SK-N-SH (cell line): ENCODE measurements at regions not wholly inside any gene's neighbourhood (a gene's known extent, or its start where the extent isn't known, plus 50 kb on each side); places are given as distances from the start of the nearest gene placed in this dataset.

Experiments used
- CTCF ChIA-PET: fragments of 300-600, 350-600 bp; formaldehyde crosslinking; extraction: SDS; loops from one replicate; lab custom pipeline; 2021; lab: Yijun Ruan, JAX
- POLR2A ChIA-PET: fragments of 350-600 bp; sonication (Branson Sonifier 250); formaldehyde crosslinking; extraction: SDS; loops from one replicate; lab custom pipeline; 2020; ENCODE audit warnings: antibody characterized with exemption, inconsistent platforms; lab: Yijun Ruan, JAX
- DNase-seq: peaks from one replicate; pipeline ENCODE4 v3.0.0; 2012
- H2AFZ ChIP-seq: fragments of 200-600 bp; sonication (generic); 2 replicates; pipeline ENCODE4 v1.8.1; 2016; ENCODE audit warnings: antibody characterized with exemption, mild to moderate bottlenecking, low read depth
- H3F3A ChIP-seq: fragments of 200-600 bp; sonication (generic); replicated peaks from 2 replicates; pipeline ENCODE3; 2016; ENCODE audit warnings: antibody characterized with exemption, mild to moderate bottlenecking; ENCODE audit not compliant: insufficient read depth
- H3K27ac ChIP-seq, 2 experiments: fragments of 200-500 bp in 1 of 2; fragments of 200-600 bp in 1 of 2; sonication (Bioruptor generic) in 1 of 2; sonication (generic), shearing (Covaris generic) in 1 of 2; 2 replicates each; pipeline versions ENCODE4 v1.5.1 to v1.6.1; 2014 to 2016; ENCODE audit warnings: low read depth in 2 of 2, inconsistent platforms in 1 of 2, low read length in 1 of 2, mild to moderate bottlenecking in 1 of 2, mixed read lengths in 1 of 2
- H3K27me3 ChIP-seq: fragments of 200-600 bp; sonication (generic), shearing (Covaris generic); 2 replicates; pipeline ENCODE4 v1.6.1; 2016; ENCODE audit warnings: mixed run types; ENCODE audit not compliant: insufficient read depth
- H3K36me3 ChIP-seq, 2 experiments: fragments of 200-500 bp in 1 of 2; fragments of 200-600 bp in 1 of 2; sonication (Bioruptor generic) in 1 of 2; sonication (generic) in 1 of 2; replicated peaks in 1 of 2; 2 replicates each; pipeline versions ENCODE3 to v1.5.1; 2014 to 2016; ENCODE audit warnings: low read length in 1 of 2, mild to moderate bottlenecking in 1 of 2; ENCODE audit not compliant: insufficient read depth in 2 of 2, control insufficient read depth in 1 of 2
- H3K4me1 ChIP-seq, 2 experiments: fragments of 200-500 bp in 1 of 2; fragments of 200-600 bp in 1 of 2; sonication (Bioruptor generic) in 1 of 2; sonication (generic), shearing (Covaris generic) in 1 of 2; 2 replicates each; pipeline versions ENCODE4 v1.5.1 to v1.6.1; 2014 to 2016; ENCODE audit warnings: low read depth in 1 of 2, low read length in 1 of 2, mixed run types in 1 of 2; ENCODE audit not compliant: insufficient read depth in 2 of 2, control insufficient read depth in 1 of 2
- H3K4me2 ChIP-seq: fragments of 200-600 bp; sonication (generic), shearing (Covaris generic); 2 replicates; pipeline ENCODE4 v1.6.1; 2017; ENCODE audit warnings: mixed run types
- H3K4me3 ChIP-seq, 2 experiments: fragments of 200-500 bp in 1 of 2; fragments of 200-600 bp in 1 of 2; sonication (Bioruptor generic) in 1 of 2; sonication (generic), shearing (Covaris generic) in 1 of 2; 2 replicates each; pipeline versions ENCODE4 v1.5.1 to v1.8.1; 2014 to 2016; ENCODE audit warnings: low read depth in 2 of 2, inconsistent platforms in 1 of 2, low read length in 1 of 2, mild to moderate bottlenecking in 1 of 2, mixed read lengths in 1 of 2, moderate library complexity in 1 of 2
- H3K79me2 ChIP-seq: fragments of 200-600 bp; sonication (generic); 2 replicates; pipeline ENCODE4 v1.8.1; 2017; ENCODE audit warnings: mild to moderate bottlenecking; ENCODE audit not compliant: insufficient read depth
- H3K9ac ChIP-seq: fragments of 200-600 bp; sonication (generic); 2 replicates; pipeline ENCODE4 v1.6.1; 2017; ENCODE audit warnings: mixed run types
- H3K9me2 ChIP-seq: fragments of 200-600 bp; sonication (generic); 2 replicates; pipeline ENCODE4 v1.6.1; 2017; ENCODE audit warnings: mixed run types
- H3K9me3 ChIP-seq: fragments of 200-600 bp; sonication (generic); 2 replicates; pipeline ENCODE4 v1.6.1; 2017; ENCODE audit warnings: mixed run types, mild to moderate bottlenecking, moderate library complexity
- H4K20me1 ChIP-seq: fragments of 200-600 bp; sonication (generic); 2 replicates; pipeline ENCODE4 v1.6.1; 2017; ENCODE audit warnings: mild to moderate bottlenecking, mixed run types; ENCODE audit not compliant: insufficient read depth
- CHD2 ChIP-seq: fragments of 150-350 bp; IDR thresholded peaks from 2 replicates; pipeline ENCODE4 v1.6.1; 2018; ENCODE audit warnings: low read length; ENCODE audit not compliant: partially characterized antibody
- ELF1 ChIP-seq: IDR thresholded peaks from 2 replicates; pipeline ENCODE4 v1.4.0; 2012
- FOXJ3 ChIP-seq: sonication (generic); formaldehyde crosslinking; IDR thresholded peaks from 2 replicates; pipeline ENCODE4 v1.5.1; 2020; ENCODE audit warnings: mild to moderate bottlenecking, missing genetic modification reagents
- POLR2AphosphoS5 ChIP-seq: IDR thresholded peaks from 2 replicates; pipeline ENCODE4 v1.6.1; 2012; ENCODE audit warnings: low read depth, low read length
- RAD21 ChIP-seq: IDR thresholded peaks from 2 replicates; pipeline ENCODE4 v1.6.1; 2012; ENCODE audit warnings: mild to moderate bottlenecking, low read length
- RFX5 ChIP-seq: IDR thresholded peaks from 2 replicates; pipeline ENCODE4 v1.6.1; 2012; ENCODE audit warnings: mild to moderate bottlenecking, improper control_type of control experiment, low read length
- SMC3 ChIP-seq: IDR thresholded peaks from 2 replicates; pipeline ENCODE4 v1.6.1; 2012; ENCODE audit warnings: low read depth, low read length, improper control_type of control experiment
- WGBS: methylation state at CpG from one replicate; pipeline ENCODE4 v1.1.6; 2017; ENCODE audit warnings: low lambda C conversion rate; 5-methylcytosine and 5-hydroxymethylcytosine counted together
- TF ChIP-seq, protein P1 (sequence below): fragments of 200-600 bp; sonication (generic); IDR thresholded peaks from 2 replicates; pipeline ENCODE4 v1.6.1; 2017; ENCODE audit warnings: antibody characterized with exemption, mild to moderate bottlenecking, moderate library complexity
- TF ChIP-seq, protein P2 (sequence below): IDR thresholded peaks from 2 replicates; pipeline ENCODE4; 2012

DNA sequence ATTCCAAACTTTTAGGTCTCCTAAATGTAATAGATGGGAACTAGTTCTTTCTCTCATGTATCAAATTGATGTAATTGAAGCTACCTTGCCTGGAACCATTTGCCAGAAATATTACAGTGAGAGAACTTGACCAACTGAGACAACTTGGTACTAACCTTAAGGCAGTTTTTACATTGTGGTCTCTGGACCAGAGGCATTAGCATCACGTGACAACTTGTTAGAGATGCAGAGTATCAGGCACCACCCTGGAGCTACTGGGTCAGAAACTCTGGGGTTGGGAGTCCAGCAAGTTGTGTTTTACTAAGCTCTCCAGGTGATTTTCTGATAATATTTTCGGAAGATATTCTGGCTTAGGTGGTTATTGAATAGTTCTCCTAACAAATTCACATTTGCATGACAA, 982.1 kb upstream of the SLC35B3 start:
- Histone ChIP-seq H3K27me3 (no peaks in the 10 kb centered on the region), H3K4me3 (no peak overlapping the region)
- CTCF ChIA-PET, result interaction anchor here (0.8 kb wide), 1 partner anchor 1277 kb away, joined by 3 read pairs; no protein-coding TSS in a partner anchor

DNA sequence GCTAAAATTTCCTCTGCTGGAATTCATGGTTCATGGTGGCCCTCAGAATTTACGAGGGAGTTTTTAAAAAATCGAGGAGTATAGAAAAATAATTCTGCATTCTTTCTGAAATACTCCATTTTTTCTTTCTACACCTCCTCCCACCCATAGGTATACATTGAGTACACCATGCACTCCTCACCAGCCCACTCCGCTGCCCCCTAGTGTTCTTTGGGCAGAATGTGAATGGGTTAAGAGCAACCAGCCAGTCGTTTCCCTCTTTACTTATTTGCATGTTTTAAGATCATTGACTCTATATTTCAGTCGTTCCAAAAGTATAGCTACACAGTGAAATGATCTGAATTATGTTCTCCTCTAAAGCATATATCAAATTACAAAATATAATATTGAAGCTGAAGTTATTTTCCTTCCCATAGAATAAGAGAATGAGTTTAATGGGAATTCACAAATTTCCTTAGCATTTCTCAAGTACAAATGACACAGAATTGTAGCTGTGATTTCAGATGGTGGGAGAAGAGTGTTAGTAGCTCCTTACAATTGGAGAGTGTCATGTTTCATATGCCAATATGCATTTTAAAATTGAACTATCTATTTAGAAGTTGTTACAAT, 977.7 kb upstream of the SLC35B3 start:
- no peaks in the 10 kb centered on the region for H3K9me3 ChIP-seq
- no peaks in the 10 kb centered on the region for H3K79me2 ChIP-seq
- no peaks in the 10 kb centered on the region for H3K36me3 ChIP-seq
- no peaks in the 10 kb centered on the region for H3F3A ChIP-seq
- H3K27me3 ChIP-seq, result no peaks in the 10 kb centered on the region
- no peak overlapping the region for H3K4me2 ChIP-seq
- CTCF ChIA-PET, result interaction anchor here (0.8 to 2.3 kb wide), 10 partner anchors 9 to 1286 kb away, joined by 3 to 14 read pairs (median 8); no protein-coding TSS in a partner anchor
- no peaks in the 10 kb centered on the region for H3K4me1 ChIP-seq
- WGBS, result 4% methylated on average over 5 of the region's 5 CpGs
- POLR2A ChIA-PET, result no interaction called here
- H4K20me1 ChIP-seq, result no peaks in the 10 kb centered on the region
- no peak overlapping the region for H2AFZ ChIP-seq
- peak; percentile 60 for TF ChIP-seq RAD21
- no peak for TF ChIP-seq FOXJ3 (CRISPR knock-in tag)
- TF ChIP-seq, protein P1, sequence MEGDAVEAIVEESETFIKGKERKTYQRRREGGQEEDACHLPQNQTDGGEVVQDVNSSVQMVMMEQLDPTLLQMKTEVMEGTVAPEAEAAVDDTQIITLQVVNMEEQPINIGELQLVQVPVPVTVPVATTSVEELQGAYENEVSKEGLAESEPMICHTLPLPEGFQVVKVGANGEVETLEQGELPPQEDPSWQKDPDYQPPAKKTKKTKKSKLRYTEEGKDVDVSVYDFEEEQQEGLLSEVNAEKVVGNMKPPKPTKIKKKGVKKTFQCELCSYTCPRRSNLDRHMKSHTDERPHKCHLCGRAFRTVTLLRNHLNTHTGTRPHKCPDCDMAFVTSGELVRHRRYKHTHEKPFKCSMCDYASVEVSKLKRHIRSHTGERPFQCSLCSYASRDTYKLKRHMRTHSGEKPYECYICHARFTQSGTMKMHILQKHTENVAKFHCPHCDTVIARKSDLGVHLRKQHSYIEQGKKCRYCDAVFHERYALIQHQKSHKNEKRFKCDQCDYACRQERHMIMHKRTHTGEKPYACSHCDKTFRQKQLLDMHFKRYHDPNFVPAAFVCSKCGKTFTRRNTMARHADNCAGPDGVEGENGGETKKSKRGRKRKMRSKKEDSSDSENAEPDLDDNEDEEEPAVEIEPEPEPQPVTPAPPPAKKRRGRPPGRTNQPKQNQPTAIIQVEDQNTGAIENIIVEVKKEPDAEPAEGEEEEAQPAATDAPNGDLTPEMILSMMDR, result peak; percentile 57
- TF ChIP-seq SMC3, result peak; percentile 60
- H3K27ac ChIP-seq, result no peak overlapping the region
- no peak overlapping the region for H3K9ac ChIP-seq
- DNase-seq, result peak; percentile 35
- no peaks in the 10 kb centered on the region for H3K9me2 ChIP-seq
- H3K4me3 ChIP-seq, result no peak overlapping the region

More for the DNA sequence above, 982.1 kb upstream of the SLC35B3 start:
- Histone ChIP-seq H3K36me3 (no peaks in the 10 kb centered on the region), H3K9me3 (no peaks in the 10 kb centered on the region), H3K4me2 (no peak overlapping the region), H3K9me2 (no peaks in the 10 kb centered on the region), H2AFZ (no peak overlapping the region), H3K4me1 (no peaks in the 10 kb centered on the region), H3K79me2 (no peaks in the 10 kb centered on the region), H3K9ac (no peak overlapping the region), H3F3A (no peaks in the 10 kb centered on the region), H3K27ac (no peak overlapping the region), H4K20me1 (no peaks in the 10 kb centered on the region)
- 8% methylated on average over 2 of the region's 2 CpGs for WGBS
- POLR2A ChIA-PET, result no interaction called here
- no peak for TF ChIP-seq ELF1
- TF ChIP-seq POLR2AphosphoS5, result no peak
- TF ChIP-seq RFX5, result no peak
- TF ChIP-seq CHD2, result no peak
- TF ChIP-seq, protein P2, sequence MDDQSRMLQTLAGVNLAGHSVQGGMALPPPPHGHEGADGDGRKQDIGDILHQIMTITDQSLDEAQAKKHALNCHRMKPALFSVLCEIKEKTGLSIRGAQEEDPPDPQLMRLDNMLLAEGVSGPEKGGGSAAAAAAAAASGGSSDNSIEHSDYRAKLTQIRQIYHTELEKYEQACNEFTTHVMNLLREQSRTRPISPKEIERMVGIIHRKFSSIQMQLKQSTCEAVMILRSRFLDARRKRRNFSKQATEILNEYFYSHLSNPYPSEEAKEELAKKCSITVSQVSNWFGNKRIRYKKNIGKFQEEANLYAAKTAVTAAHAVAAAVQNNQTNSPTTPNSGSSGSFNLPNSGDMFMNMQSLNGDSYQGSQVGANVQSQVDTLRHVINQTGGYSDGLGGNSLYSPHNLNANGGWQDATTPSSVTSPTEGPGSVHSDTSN, result no peak
- no peak for DNase-seq
